Endothelial cell (in vitro differentiated cells): ENCODE measurements at regions not wholly inside any gene's neighbourhood (a gene's known extent, or its start where the extent isn't known, plus 50 kb on each side); places are given as distances from the start of the nearest gene placed in this dataset.

Experiments used
- DNase-seq: peaks from one replicate; pipeline ENCODE4 v3.0.0; 2021; ENCODE audit warnings: low spot score
- H3K27ac Mint-ChIP-seq: one replicate; pipeline ENCODE4 v1.8.0; 2021; ENCODE audit warnings: mixed read lengths, inconsistent platforms; ENCODE audit not compliant: unreplicated experiment
- H3K27me3 Mint-ChIP-seq: one replicate; pipeline ENCODE4 v1.8.0; 2021; ENCODE audit warnings: mild to moderate bottlenecking, moderate library complexity, mixed read lengths, inconsistent platforms; ENCODE audit not compliant: unreplicated experiment
- H3K36me3 Mint-ChIP-seq: one replicate; pipeline ENCODE4 v1.8.0; 2021; ENCODE audit warnings: mild to moderate bottlenecking, low read depth, mixed read lengths, inconsistent platforms; ENCODE audit not compliant: unreplicated experiment
- H3K4me1 Mint-ChIP-seq: one replicate; pipeline ENCODE4 v1.8.0; 2021; ENCODE audit warnings: mild to moderate bottlenecking, mixed read lengths, inconsistent platforms; ENCODE audit not compliant: unreplicated experiment
- H3K4me3 Mint-ChIP-seq: one replicate; pipeline ENCODE4 v1.8.0; 2021; ENCODE audit warnings: mild to moderate bottlenecking, mixed read lengths, inconsistent platforms; ENCODE audit not compliant: unreplicated experiment
- H3K9me3 Mint-ChIP-seq: one replicate; pipeline ENCODE4 v1.8.0; 2021; ENCODE audit warnings: mixed read lengths, inconsistent platforms; ENCODE audit not compliant: unreplicated experiment
- CTCF ChIP-seq: fragments of 200-600 bp; sonication (generic); IDR thresholded peaks from one replicate; pipeline ENCODE4 v1.5.0; 2021; ENCODE audit warnings: antibody characterized with exemption; ENCODE audit not compliant: unreplicated experiment

- Mint-ChIP-seq H3K36me3 (peaks cover 1% of the 10 kb centered on the region), H3K27me3 (no peaks in the 10 kb centered on the region), H3K4me3 (no peak overlapping the region), H3K9me3 (peaks cover 7% of the 10 kb centered on the region), H3K27ac (no peak overlapping the region), H3K4me1 (peaks cover 6% of the 10 kb centered on the region)
- TF ChIP-seq CTCF = no peak
- DNase-seq = no peak
Observed at GRCh38 chr20:48017992-48018391, 232.7 kb upstream of the SULF2 start.

GRCh38 chr20:48017509-48017908 is 232.2 kb upstream of the SULF2 start:
- H3K36me3 Mint-ChIP-seq = peaks cover 3% of the 10 kb centered on the region
- no peaks in the 10 kb centered on the region for H3K27me3 Mint-ChIP-seq
- TF ChIP-seq CTCF = no peak
- no peak overlapping the region for H3K27ac Mint-ChIP-seq
- H3K4me3 Mint-ChIP-seq = no peak overlapping the region
- no peak for DNase-seq
- H3K9me3 Mint-ChIP-seq = peaks cover 7% of the 10 kb centered on the region
- H3K4me1 Mint-ChIP-seq = peaks cover 6% of the 10 kb centered on the region

GRCh38 chr20:48015943-48016723 is 230.9 kb upstream of the SULF2 start:
- H3K27ac Mint-ChIP-seq = no peak overlapping the region
- H3K4me1 Mint-ChIP-seq = peaks cover 6% of the 10 kb centered on the region
- no peaks in the 10 kb centered on the region for H3K27me3 Mint-ChIP-seq
- H3K4me3 Mint-ChIP-seq = no peak overlapping the region
- no peak for TF ChIP-seq CTCF
- H3K9me3 Mint-ChIP-seq = peaks cover 7% of the 10 kb centered on the region
- no peak for DNase-seq
- H3K36me3 Mint-ChIP-seq = peaks cover 3% of the 10 kb centered on the region

- no peak overlapping the region for H3K4me3 Mint-ChIP-seq
- peaks cover 3% of the 10 kb centered on the region for H3K36me3 Mint-ChIP-seq
- H3K27me3 Mint-ChIP-seq = no peaks in the 10 kb centered on the region
- H3K9me3 Mint-ChIP-seq = peaks cover 7% of the 10 kb centered on the region
- no peak for DNase-seq
- no peak for TF ChIP-seq CTCF
- peaks cover 5% of the 10 kb centered on the region for H3K4me1 Mint-ChIP-seq
- no peak overlapping the region for H3K27ac Mint-ChIP-seq
Observed at GRCh38 chr20:48015141-48015910, 230.0 kb upstream of the SULF2 start.
